ENCODE measurements at regions not wholly inside any gene's neighbourhood (a gene's known extent, or its start where the extent isn't known, plus 50 kb on each side); places are given as distances from the start of the nearest gene placed in this dataset.

DNA sequence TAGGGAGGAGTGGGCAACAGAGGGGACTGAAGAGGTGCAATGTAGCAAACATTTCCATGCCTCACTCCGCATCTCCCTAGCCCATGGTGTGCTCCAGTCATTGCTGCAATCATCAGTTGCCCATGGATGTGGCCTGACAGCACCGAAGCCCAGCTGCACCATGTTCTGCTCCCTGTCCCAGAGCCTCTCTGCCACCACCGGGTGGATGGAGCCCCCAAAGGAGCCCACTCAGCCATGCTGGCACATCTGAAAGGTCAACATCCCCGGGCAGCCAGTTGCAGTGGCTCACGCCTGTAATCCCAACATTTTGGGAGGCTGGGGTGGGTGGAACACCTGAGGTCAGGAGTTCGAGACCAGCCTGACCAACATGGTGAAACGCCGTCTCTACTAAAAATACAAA lies 336.4 kb upstream of the ZMIZ1 start:
- no peak for DNase-seq (ENCODE audit: low read depth in 2 of 3, low spot score in 2 of 3)

DNA sequence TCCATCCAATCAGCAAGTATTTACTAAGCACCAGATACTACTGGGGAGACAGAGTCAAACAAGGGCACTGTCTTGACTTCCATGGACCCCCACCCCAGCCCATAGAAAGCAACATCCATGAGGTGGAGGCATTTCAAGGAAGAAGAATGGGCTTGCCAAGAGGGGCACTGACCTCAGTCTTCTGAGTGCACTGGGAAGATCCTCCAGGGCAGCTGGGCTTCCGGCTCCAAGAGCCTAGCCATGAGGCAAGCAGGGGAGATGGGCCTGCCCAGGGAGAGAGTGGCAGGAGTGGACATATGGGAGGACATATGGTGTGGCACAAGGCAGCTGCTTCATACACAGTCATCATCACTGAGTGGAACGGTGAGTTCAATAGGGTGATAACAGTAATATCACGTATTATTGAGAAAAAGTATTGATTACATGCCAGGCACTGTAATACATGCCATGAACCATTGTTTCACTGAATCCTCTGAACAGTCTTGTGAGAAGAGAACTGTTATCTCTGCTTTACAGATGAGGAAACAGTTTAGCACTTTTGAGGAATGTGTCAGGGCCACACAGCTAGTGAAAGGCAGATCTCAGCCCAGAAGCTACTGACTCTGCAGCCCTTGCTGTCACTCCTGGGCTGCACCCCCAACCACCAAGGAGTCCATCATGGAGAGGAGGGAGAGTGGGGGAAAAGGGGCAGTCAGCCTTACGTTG lies 331.7 kb upstream of the ZMIZ1 start:
- no peak for DNase-seq (ENCODE audit: low read depth in 2 of 3, low spot score in 2 of 3)

DNA sequence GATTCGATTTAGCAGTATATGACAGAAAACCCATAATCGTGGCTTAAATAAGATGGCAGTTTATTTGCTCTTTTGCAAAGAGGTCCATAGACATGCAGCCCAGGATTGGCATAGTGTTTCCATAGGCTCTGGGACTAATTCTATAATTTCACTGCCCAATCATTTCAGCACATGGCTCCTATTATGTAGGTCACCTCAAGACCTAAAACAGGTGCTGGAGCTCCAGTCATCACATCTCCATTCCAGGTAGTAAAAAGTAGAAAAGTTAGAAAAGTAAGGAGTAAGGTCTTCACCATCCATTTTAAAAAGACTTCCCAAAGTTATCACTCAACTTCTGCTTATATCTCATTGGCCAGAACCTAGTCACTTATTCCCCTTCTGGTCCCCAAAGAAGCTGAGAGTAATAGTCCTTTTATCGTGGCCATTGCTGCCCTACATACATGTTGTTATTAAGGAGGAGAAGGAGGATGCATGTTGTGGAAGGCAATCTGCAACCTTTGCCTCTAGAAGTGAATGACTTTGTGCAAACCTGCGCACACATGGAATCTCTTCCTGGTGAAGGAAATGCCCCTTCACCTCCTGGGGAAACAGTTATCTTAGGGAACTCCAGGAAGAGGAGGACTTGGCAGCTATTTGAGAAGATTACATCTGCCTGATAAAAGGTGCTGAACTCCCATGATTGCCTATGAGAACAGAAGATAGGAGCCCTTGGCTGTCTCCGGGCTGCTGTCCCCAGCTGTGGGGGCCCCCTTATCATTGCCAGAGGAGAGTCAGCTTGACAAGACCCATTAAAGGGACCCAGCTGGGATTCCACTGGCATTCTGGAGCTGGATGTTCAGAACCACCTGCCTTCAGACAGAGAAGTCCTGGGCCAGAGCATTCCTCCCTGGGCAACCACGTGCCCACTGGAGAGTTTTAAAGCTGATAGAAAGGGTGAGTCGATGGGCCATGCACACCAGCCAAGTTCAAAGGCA lies 330.6 kb upstream of the ZMIZ1 start:
- no peak for DNase-seq (ENCODE audit: low read depth in 2 of 3, low spot score in 2 of 3)

DNA sequence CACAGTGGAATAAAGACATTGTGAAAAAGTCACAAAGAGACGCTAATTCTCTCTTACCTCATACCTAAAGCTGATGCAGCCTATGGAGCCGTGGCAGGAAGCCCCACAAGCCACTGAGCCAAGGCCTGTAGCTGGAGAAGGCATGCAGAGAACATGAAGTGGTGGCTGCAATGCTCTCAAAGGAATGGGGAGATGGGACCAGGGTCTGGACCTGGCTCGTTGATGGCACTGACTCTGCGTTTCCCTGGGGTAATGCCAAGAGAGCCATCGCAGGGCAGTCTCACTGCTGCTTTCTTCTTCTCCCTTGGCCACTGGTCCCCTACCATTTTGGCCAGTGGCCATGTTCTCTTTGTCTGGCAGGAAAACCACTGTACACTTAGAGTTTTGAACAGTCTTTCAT lies 329.9 kb upstream of the ZMIZ1 start:
- no peak for DNase-seq (ENCODE audit: low read depth in 2 of 3, low spot score in 2 of 3)

DNA sequence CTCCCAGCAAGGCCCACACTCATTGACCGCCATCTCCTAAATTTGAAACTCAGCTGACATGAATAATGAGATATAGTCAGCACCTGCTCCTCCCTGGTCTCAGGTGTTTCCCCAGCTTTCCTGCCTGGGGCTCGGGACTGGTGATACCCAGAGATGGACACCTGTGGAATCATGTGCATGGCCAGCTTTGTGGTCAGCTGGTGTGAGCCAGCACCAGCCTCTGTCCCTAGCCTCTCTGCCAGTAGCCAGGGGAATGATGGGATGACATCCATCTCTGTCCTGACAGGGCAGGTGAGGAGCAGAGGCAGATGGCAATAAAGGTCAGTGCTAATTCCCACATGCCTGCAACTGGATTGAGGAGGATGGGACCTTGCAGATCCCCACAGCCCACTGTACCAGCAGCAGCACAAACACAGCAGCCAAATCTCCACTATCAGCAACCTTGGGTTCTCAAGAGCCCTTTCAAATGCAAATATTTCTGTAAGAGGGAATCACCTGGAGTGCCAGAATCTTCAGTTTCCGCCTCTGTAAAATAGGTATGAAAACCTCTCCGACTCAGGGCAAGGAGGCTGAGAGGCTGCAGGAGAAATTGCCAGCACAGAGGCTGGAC lies 329.2 kb upstream of the ZMIZ1 start:
- DNase-seq (ENCODE audit: low read depth in 2 of 3, low spot score in 2 of 3), result no peak

DNA sequence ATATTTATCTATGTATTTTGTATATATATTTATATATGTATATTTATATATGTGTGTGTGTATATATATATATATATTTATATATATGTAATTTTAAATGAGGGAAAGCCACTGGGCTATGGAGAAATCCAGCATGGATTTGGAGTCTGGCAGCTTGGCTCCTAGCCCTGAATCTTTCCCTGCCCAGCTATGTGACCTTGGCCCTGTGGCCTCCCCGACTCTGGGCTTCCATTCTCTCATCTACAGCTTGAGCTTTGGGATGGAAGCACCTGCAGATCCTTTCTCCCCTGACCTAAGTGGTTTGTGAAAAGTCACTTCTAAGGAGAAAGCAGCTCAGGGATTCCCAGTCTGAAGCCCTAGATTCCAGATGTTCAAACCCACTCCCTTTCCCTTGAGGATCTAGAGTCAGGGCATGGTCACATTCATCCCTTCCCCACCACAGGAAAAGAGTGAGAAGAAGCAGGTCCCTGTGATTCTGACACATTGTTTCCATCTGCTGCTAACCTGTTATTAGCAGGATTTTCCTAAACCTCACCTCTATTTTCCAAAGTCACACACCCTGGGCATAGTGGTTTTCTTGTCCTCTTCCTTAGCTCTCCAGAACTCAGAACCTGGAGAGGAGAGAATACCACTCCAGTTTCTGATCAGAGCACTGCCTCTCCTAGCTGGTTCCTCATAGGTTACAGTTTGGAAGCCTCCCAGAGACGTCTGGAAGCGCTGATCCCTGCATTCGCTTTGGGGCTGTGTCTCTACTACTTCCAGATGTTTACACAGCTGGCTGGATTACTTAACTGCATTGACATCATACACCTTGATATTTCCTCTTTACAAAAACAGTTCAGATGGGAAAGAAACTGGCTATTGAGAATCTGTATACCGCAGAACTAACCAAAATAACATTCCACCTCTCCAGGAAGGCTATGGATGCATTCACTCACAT lies 327.5 kb upstream of the ZMIZ1 start:
- no peak for DNase-seq (ENCODE audit: low read depth in 2 of 3, low spot score in 2 of 3)

DNA sequence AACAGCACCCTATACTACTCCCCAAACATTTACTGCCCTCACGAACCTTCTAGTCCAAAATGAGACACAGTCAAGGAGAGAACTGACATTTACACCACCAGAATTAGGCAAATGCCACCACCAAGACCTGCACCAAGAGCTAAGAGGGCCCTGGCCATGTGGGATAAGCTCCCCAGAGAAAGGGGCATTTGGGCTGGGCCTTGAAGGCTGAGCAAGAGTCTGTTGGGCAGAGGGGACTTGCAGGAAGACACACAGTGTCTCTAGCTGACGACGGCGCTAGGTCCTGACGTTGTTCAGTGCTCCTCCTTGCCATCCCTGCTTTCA lies 326.4 kb upstream of the ZMIZ1 start:
- DNase-seq (ENCODE audit: low read depth in 2 of 3, low spot score in 2 of 3), result no peak

DNA sequence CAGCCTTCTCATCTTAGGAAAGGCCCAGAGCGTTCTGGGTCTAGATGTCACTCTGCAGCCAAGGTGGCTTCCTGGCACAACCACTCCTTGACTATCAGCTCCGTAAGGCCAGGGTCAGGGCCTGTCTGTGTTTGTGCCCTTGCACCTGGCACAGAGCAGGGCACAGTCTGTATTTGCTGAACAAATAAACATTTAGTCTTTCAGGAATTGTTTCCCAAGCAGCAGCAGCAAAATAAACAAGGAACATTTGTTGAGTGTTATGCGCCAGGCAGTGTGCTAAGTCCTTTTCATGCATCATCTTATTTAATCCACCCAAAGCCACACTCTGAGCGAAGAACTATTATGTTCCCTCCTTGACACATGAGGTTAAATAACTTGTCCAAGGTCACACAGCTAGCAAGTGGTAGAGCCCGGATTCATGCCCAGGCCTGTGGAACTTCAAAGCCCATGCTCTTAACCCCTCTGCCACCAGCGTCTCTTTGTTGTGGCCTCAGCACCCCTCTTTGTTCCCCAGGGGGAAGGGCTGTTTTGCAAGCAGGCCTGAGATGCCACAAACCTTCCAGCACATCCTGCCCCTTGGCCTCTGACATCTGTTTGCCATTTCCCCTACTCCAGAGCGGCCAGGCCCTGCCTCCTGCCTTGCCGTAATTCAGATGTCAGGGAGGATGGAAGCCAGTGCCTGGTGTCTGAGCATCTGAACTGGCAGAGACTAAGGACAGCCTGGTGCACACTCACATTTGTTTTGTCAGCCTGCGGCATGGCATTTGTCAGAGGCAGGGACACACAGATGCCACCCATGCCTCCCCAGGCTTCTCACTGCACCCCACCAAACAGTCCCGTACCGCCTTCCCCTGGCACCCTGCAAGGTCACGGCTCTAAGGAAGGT lies 325.8 kb upstream of the ZMIZ1 start:
- DNase-seq (ENCODE audit: low read depth in 2 of 3, low spot score in 2 of 3), result peak in 2 of 3 donors; percentile 34 to 82

DNA sequence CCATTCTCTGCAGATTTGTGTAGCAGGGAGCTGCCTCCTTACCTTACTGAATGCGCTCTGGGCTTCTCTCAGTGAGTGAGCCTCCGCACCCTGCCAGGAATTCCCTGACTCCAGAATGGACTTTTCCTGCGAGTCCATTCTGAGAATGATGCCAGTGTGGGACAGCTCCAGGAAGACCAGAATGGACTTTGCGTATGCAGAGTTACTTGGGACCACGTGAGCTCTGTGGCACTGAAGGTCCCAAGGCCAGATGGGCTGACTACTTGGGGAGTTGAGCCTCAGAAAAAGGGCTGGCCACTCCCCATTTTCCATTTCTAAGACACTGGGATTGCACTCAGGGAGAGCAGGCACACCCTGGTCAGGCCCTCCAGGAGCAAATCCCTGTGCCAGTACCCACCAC lies 324.7 kb upstream of the ZMIZ1 start:
- no peak for DNase-seq (ENCODE audit: low read depth in 2 of 3, low spot score in 2 of 3)

DNA sequence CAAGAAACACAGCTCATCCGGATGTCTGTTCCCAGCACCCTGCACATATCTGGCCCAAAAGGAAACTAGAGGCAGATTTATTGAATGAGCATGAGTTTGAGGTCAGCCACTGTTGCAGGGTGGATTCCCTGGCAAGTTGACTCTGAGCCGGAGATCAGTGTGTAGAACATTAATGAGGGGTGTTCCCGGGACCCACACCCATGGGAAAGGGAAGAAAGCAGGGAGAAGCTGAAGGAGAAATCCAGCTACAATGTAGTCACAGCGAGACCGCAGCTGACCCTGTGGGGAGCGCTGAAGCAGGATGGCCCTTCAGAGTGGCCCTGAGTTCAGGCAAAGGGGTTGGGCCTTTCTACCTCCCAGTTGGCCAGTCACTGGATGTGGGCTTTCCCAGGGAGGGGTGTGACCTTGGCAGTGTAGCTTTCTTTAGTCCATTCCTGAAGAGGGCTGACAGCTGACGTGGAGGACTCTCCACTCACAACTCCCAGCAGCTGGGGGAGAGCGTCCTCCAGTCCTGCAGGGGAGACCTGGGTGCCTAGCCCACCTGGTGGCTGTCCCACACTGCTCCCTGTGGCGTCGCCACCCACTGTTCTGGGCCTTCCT lies 324.2 kb upstream of the ZMIZ1 start:
- DNase-seq (ENCODE audit: low read depth in 2 of 3, low spot score in 2 of 3), result peak in 2 of 3 donors; percentile 32 to 59

DNA sequence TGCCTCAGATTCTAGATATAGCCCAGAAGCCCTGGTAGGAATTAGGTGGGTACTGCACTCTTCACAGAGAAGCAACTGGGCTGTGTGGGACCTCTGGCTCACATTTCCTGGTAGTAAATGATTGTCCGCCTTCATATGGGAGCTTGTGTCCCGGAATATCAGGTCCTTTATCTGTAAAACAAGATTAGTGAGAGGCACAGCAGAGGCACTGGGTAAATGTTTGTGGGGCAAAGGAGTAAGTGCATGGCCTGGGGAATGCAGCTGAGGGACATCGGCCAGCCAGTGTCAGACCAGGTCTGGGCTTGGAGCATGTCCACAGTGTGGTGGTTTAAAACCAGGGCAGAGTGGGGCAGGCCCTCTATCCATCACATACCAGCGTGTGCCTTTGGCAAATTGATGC lies 323.3 kb upstream of the ZMIZ1 start:
- no peak for DNase-seq (ENCODE audit: low read depth in 2 of 3, low spot score in 2 of 3)

DNA sequence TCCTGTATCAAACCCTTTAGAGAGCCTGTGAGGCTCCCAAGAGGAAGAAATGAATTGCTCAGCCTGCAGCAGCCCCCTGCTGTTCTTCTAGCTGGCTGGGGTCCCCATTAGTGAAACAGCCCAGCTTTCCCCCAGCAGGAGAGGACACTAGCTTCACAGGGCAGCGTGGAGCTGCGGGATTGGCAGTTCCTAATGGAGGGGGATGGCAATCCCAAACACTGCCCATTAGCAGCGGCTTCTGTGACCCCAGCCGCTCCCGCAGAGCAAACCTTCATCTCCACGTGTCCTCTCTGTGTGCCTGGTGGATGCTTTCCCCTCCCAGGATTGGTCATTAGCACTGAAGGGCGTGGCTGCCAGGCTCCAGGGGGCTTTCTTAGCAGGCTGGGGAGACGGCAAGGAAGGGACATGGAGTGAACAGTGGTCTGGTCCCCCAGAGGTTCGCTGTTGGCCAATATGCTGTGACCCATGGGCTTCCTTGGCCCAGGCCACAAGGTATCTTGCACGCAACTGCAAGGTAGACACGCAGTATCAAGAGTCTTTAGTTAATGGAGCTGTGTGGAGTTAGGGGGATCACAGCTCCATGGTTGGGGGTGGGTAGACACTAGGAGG lies 322.5 kb upstream of the ZMIZ1 start:
- DNase-seq (ENCODE audit: low read depth in 2 of 3, low spot score in 2 of 3), result no peak

DNA sequence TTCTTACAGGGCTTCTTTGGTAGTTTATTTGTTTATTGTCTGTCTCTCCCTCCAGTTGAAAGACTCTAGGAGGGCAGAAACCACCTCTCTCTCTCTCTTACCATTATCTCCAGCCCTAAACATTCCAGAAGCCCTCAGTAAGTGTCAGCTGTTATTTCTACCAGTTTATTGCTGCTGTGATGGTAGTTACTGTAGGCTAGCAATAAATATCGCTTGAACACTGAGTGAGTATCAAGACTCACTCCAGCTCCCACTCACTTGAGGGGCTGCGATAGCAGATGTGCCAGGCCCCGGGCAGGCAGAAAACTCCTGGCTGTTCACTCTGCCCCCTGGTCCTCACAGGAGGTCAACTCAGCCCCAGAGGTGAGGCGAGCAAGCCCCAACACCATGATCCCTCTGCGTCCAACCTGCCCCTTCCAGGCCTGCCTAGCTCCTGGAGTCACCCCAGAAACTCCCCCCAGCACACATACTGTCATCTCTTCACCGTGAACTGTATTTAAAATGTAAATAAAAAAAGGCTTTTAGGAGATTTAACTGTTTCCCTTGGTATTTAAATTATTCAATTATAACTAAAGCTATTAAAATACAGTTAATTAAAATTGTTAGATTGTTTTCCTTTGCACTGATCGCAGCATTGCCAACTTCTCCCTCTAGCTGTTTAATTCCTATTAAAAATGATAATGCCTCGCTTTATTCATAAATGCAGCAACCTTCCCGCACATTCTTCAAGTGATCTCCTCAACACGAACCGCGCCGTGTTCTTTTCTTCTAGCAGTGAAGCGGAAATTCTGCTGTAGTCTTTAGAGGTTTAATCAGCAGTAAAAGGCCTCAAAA lies 321.1 kb upstream of the ZMIZ1 start:
- no peak for DNase-seq (ENCODE audit: low read depth in 2 of 3, low spot score in 2 of 3)

DNA sequence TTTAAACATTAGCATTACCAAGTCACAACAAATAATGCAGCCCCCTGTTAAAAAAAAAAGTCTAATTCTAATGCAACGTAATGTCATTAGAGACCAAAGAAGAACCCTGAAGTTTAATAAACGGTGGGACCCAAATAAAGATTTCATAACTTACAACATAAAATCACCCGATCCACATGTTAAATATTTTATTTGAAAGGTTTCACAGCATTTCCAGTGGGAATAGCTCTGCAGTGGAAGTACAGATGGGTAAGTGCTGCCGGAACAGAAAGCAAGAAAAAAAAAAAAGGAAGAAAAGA lies 320.6 kb upstream of the ZMIZ1 start:
- DNase-seq (ENCODE audit: low read depth in 2 of 3, low spot score in 2 of 3), result no peak

DNA sequence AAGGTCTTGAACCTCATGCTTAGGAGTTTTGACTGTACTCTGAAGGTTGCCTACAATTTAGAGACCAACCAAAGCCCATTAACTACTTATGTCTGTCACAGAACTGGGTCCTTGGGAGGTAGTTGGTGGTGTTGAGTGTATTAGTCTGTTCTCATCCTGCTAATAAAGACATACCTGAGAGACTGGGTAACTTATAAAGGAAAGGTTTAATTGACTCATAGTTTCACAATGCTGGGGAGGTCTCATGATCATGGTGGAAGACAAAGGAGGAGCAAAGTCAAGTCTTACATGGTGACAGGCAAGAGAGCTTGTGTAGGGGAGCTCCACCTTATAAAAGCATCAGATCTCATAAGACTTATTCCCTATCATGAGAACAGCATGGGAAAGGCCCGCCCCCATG lies 319.6 kb upstream of the ZMIZ1 start:
- no peak for DNase-seq (ENCODE audit: low read depth in 2 of 3, low spot score in 2 of 3)

DNA sequence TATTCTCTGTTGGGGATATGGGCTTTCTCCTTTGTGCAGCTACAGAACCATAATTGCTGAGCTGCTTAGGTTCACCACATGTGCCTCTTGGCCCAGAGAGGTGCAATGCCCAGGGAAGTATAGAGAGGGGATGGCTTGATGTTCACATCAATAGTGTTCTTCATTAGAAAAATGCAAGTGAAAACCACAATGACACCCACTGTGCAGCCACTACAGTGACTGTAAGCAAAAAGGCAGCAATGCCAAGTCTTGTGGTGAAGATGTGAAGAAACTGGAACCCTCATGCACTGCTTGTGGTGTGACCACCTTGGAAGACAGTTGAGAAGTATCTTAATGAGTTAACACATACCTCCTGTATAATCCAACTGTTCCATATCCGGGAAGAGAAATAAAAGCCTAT lies 318.9 kb upstream of the ZMIZ1 start:
- no peak for DNase-seq (ENCODE audit: low read depth in 2 of 3, low spot score in 2 of 3)

DNA sequence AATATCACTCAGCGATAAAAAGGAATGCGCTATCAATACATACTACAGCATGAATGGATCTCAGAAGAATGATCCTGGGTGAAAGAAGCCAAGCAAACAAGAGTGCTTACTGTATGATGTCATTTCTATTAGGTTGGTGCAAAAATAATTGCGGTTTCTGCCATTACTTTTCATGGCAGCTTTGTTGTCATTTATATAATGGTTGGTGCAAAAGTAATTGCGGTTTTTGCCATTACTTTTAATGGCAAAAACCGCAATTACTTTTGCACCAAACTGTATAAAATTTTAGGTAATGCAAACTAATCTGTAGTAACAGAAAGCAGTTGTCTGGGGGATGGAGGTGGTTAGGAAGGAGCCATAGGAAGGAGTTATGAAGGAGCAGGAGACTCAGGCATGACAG lies 318.3 kb upstream of the ZMIZ1 start:
- no peak for DNase-seq (ENCODE audit: low read depth in 2 of 3, low spot score in 2 of 3)

DNA sequence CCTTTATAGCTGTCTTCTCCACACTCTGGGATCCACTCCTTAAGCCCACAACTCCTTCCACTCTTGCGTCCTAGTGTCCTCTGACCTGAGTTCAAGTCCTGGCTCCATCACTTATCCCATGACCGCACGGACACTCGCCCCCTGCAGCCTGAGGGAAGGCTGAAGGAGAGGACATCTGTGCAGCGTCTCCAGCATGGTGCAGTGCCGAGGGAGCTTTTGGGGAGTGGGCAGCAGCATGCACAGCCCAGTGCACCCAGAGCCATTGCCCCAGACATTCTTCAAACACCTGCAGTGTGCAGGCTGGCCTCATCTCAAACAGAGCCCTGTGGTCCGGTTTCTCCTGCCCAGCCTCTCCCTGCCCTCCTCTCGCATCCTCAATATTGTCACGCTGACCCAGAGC lies 317.1 kb upstream of the ZMIZ1 start:
- DNase-seq (ENCODE audit: low read depth in 2 of 3, low spot score in 2 of 3), result no peak

Measured in hematopoietic multipotent progenitor cell (in vitro differentiated cells).